22Rv1 (cell line): ENCODE measurements at regions not wholly inside any gene's neighbourhood (a gene's known extent, or its start where the extent isn't known, plus 50 kb on each side); places are given as distances from the start of the nearest gene placed in this dataset.

Experiments used
- ZFX ChIP-seq: fragments of 450-650 bp; IDR thresholded peaks from 2 replicates; pipeline ENCODE4 v1.6.1; 2017; ENCODE audit warnings: antibody characterized with exemption, borderline replicate concordance
- TF ChIP-seq, protein P1 (sequence below): fragments of 450-650 bp; IDR thresholded peaks from 2 replicates; pipeline ENCODE4 v1.5.1; 2017; ENCODE audit warnings: mild to moderate bottlenecking

DNA sequence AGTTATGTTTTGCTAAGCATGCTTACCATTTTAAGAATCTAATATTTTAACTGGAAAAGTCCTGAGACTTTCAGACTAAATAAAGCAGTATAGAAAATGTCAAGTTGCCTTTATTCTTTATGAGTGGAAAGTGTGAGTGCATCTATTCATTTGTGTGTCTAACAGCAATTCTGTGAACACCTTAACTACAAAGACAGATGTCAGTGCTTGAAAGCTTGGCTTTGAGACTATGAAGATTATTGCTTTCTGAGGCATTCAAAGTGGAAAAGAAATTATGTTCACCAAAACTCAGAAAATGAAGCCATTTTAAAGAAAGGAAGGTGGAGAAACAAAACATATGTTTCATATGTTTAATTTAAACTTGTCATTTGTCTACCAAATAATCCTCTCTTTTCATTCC, 294.5 kb upstream of the SEMA3C start:
- TF ChIP-seq, protein P1, sequence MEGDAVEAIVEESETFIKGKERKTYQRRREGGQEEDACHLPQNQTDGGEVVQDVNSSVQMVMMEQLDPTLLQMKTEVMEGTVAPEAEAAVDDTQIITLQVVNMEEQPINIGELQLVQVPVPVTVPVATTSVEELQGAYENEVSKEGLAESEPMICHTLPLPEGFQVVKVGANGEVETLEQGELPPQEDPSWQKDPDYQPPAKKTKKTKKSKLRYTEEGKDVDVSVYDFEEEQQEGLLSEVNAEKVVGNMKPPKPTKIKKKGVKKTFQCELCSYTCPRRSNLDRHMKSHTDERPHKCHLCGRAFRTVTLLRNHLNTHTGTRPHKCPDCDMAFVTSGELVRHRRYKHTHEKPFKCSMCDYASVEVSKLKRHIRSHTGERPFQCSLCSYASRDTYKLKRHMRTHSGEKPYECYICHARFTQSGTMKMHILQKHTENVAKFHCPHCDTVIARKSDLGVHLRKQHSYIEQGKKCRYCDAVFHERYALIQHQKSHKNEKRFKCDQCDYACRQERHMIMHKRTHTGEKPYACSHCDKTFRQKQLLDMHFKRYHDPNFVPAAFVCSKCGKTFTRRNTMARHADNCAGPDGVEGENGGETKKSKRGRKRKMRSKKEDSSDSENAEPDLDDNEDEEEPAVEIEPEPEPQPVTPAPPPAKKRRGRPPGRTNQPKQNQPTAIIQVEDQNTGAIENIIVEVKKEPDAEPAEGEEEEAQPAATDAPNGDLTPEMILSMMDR, result no peak
- no peak for TF ChIP-seq ZFX
